ENCODE measurements at regions not wholly inside any gene's neighbourhood (a gene's known extent, or its start where the extent isn't known, plus 50 kb on each side); places are given as distances from the start of the nearest gene placed in this dataset.

DNA sequence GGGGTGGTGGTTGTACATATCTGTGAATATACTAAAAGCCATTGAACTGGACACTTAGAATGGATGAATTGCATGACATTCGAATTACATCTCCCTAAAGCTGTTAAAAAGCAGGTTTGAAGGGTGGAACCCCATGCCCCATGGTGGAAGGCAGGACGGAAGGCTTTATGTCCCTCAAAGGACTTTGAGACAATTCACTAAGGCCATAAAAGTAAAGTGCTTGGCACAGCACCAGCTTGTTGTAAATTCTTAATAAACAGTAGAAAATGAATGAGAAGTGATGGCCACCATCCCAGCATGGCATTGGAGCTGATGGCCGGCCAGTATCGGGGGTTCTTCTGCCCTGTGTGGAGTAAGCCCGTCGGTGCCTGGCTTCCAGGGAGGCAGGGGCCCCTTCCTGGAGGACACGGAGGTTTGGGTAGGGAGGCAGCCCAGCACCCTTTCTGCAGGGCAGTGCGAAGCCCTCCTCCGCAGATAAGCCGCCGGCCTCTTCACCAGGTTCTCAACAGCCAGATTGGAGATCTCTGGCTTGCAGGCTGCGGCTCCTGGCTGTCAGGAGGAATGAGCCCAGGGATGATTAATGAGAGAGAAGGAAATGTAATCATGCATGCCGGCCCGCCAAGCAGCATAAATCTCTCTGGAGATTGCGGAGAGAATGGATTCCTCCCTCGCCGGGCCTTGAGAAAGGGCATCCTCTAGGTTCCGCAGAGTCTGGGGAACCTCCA, 346.9 kb downstream of the FOXL1 start:
- ATAC-seq: no peak
- Histone ChIP-seq H3K27me3 (peaks cover 6 to 78% of the 10 kb centered on the region in 2 donors), H3K4me1 (peaks cover 0 to 8% of the 10 kb centered on the region in 2 donors), H3K36me3 (no peaks in the 10 kb centered on the region), H3K4me3 (no peak overlapping the region), H3K9me3 (peaks cover 0 to 10% of the 10 kb centered on the region in 2 donors), H3K27ac (no peak overlapping the region)
- no peak for TF ChIP-seq CTCF (IDR thresholded peaks at IDR 0.05)
- intact Hi-C loops (cut with DNase I): no loop called here
- no peak for DNase-seq

DNA sequence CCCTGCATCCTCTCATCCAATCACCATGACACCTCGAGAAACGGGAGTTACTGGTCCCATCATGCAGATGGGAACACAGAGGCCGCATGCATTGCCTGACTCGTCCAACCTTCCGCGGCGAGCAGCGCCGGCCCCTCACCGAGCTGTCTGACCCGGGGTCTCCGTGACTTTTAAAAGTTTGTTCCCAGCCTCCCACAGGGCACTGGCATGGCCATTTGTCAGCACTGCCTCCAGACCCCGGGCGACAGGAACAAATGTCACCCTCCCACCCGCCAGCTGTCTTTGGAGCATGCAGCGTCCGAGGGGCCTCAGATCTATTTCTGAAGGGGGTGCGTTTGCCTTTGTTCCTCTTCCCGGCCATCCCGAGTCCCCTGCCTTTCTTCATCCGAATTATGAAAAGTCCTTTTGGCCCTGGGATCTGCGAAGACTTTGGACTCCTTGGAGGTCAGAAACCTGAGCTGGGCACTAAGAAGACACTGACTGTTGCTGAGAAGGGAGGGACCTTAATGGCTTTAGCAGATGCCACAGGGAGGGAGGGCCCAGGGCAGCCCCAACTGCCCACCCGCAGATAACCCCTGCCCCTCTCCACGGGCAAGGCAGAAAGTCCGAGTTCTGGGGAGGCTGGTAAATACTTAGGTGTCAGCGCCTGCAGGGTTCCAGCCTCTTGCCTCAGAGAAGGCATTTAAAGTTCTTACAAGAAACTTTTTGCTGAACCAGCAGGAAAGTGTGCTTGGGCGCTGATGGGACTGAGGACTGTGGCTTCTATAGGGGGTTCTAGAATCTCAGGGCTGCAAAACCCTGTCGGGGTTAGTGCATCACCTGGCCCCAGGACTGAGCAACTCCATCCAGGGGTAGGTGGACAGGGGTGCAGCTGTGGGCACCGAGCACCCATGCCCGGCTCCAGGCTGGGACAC, 348.1 kb downstream of the FOXL1 start:
- no peak for DNase-seq
- Histone ChIP-seq H3K4me3 (no peak overlapping the region), H3K27ac (no peak overlapping the region), H3K4me1 (peaks cover under 1 to 8% of the 10 kb centered on the region in 2 donors), H3K9me3 (peaks cover 0 to 1% of the 10 kb centered on the region in 2 donors), H3K27me3 (peaks cover 6 to 80% of the 10 kb centered on the region in 2 donors), H3K36me3 (no peaks in the 10 kb centered on the region)
- no peak for TF ChIP-seq CTCF (IDR thresholded peaks at IDR 0.05)
- ATAC-seq: no peak
- intact Hi-C loops (cut with DNase I): no loop called here

DNA sequence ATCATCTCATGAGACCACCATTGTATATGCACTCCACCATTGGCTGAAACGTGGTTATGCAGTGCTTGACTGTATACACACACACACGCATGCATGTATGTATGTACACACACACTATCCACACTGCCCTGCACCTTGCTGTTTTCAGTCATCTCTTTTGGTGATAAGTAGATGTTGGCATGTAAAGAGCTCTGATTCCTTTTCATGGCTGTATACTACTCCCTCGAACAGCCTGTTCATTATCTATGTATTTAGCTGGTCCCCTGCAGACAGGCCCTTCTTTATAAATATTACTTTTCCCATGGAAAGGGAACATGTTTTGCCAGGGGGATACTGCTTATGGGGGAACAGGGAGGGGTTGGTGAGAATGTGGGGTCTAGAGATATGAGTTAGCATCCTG, 349.4 kb downstream of the FOXL1 start:
- Histone ChIP-seq H3K27ac (no peak overlapping the region), H3K9me3 (no peaks in the 10 kb centered on the region), H3K4me1 (peaks cover 4 to 8% of the 10 kb centered on the region in 2 donors), H3K36me3 (no peaks in the 10 kb centered on the region), H3K27me3 (peaks cover 6 to 93% of the 10 kb centered on the region in 2 donors), H3K4me3 (no peak overlapping the region)
- no peak for TF ChIP-seq CTCF (IDR thresholded peaks at IDR 0.05)
- DNase-seq (no peak), ATAC-seq (no peak)
- intact Hi-C loops (cut with DNase I): no loop called here

- no peak for DNase-seq
- intact Hi-C loops (cut with DNase I): no loop called here
- no peak overlapping the region for H3K27ac ChIP-seq
Observed at GRCh38 chr16:86928523-86929011, 350.2 kb downstream of the FOXL1 start.

More at GRCh38 chr16:86928523-86929011, 350.2 kb downstream of the FOXL1 start:
- no peak for TF ChIP-seq CTCF (IDR thresholded peaks at IDR 0.05)
- H3K27me3 ChIP-seq: peaks cover 6 to 95% of the 10 kb centered on the region in 2 donors
- ATAC-seq: no peak
- H3K4me1 ChIP-seq: peaks cover 4 to 8% of the 10 kb centered on the region in 2 donors
- H3K36me3 ChIP-seq: no peaks in the 10 kb centered on the region
- no peak overlapping the region for H3K4me3 ChIP-seq
- no peaks in the 10 kb centered on the region for H3K9me3 ChIP-seq
